Psoas muscle (tissue), 7 donors: ENCODE measurements at regions not wholly inside any gene's neighbourhood (a gene's known extent, or its start where the extent isn't known, plus 50 kb on each side); places are given as distances from the start of the nearest gene placed in this dataset.

Experiments
- ATAC-seq, 4 donors: fragments of 200-7000 bp; cut with Tn5 transposase; one replicate each; pipeline ENCODE4 v1.9.1; 2020; ENCODE audit warnings: moderate library complexity in 3 of 4, mild to moderate bottlenecking in 2 of 4
- DNase-seq, 2 donors: peaks; one replicate each; pipeline ENCODE4 v3.0.0-alpha.2; 2020
- H3K27ac ChIP-seq: fragments of 200-600 bp; one replicate; pipeline ENCODE4 v1.8.0; 2022
- H3K27me3 ChIP-seq, 3 donors: fragments of 200-600 bp in 1 of 3; one replicate each; pipeline versions ENCODE4 v1.6.1 to v1.8.0; 2013 to 2022; ENCODE audit warnings: low read length in 2 of 3, mild to moderate bottlenecking in 2 of 3, moderate library complexity in 1 of 3; ENCODE audit not compliant: insufficient read depth in 3 of 3
- H3K36me3 ChIP-seq, 2 donors: fragments of 200-600 bp in 1 of 2; one replicate each; pipeline versions ENCODE4 v1.6.1 to v1.8.0; 2013 to 2022; ENCODE audit warnings: low read depth in 1 of 2, mild to moderate bottlenecking in 1 of 2, moderate library complexity in 1 of 2; ENCODE audit not compliant: insufficient read depth in 1 of 2
- H3K4me1 ChIP-seq: fragments of 200-600 bp; one replicate; pipeline ENCODE4 v1.8.0; 2022
- H3K4me3 ChIP-seq: fragments of 200-600 bp; one replicate; pipeline ENCODE4 v1.8.0; 2022; ENCODE audit warnings: mild to moderate bottlenecking
- H3K9me3 ChIP-seq: fragments of 200-600 bp; one replicate; pipeline ENCODE4 v1.8.0; 2022
- WGBS, 3 donors: extraction: QIAGEN DNeasy Blood & Tissue Kit; methylation state at CpG; one replicate each; pipeline versions ENCODE4 v1.1.6 to v1.1.7; 2013; 5-methylcytosine and 5-hydroxymethylcytosine counted together
- intact Hi-C, 2 donors: fragments of 100-400 bp; cut with DNase I; formaldehyde crosslinking; loops; one replicate each; pipeline versions ENCODE4 v1.11.0 to v1.14.2; 2022
- TF ChIP-seq, protein P1 (sequence below): fragments of 200-600 bp; IDR thresholded peaks from one replicate; pipeline ENCODE4 v1.8.0; 2022; ENCODE audit warnings: antibody characterized with exemption
- donor health status: healthy with polysubstance abuse.
- donor health status: DM: no; HTN: no; CAD: no; lungs with moderate emphysema.
- donor health status: Bipolar disorder and iron deficiency.
- donor health status: healthy.
- donor health status: DM: yes; HTN: yes; CAD: no.
- donor health status: DM: no; HTN: no; CAD: no.
- donor health status: DM: yes; HTN: yes; CAD: no.

DNA sequence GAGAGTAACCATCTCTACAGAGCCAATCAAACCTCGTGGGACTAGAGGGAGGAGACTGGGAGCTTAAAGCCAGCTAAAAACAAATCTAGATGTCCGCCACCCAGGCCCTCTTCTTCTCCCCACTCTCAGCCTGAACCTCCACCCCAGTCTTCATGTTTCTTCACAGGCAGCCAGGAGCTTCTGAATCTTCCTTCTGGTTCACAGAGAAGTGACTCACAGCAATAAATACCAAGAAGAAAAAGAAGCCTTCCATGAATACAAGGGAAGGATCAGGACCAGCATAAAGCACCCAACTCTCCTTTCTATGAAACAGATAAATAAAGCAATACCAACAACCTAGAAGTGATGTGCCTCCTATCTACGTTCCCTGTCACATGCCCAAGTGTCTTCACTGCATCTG is 103.3 kb upstream of the SLIT3 start:
- ATAC-seq: no peak
- intact Hi-C loops: no loop called here

DNA sequence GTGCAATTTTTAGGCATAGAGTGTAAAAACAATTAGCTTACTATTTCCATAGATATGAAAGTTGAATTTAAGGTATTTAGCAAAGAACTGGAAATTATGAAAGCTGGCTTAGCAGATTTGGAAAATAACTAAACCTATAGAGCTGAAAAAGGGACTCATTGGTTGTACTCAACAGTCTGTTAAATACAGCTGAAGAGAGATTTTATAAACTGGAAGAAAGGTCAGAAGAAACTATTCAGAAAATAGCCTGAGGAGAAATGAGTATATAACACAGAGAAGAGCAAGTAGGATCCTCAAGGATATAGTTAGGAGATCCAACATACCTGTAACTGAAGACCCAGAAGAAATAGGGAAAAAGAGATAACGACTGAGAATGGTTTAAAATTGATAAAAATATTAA is 97.6 kb upstream of the SLIT3 start:
- WGBS, 3 donors: 68 to 87% (median 74%) methylated on average over 1 of the region's 1 CpG
- no peak for DNase-seq
- Histone ChIP-seq H3K4me3 (no peak overlapping the region), H3K36me3 (no peaks in the 10 kb centered on the region), H3K27ac (no peak overlapping the region), H3K9me3 (peaks cover 7% of the 10 kb centered on the region), H3K27me3 (no peaks in the 10 kb centered on the region), H3K4me1 (no peaks in the 10 kb centered on the region)
- no peak for ATAC-seq
- TF ChIP-seq, protein P1, sequence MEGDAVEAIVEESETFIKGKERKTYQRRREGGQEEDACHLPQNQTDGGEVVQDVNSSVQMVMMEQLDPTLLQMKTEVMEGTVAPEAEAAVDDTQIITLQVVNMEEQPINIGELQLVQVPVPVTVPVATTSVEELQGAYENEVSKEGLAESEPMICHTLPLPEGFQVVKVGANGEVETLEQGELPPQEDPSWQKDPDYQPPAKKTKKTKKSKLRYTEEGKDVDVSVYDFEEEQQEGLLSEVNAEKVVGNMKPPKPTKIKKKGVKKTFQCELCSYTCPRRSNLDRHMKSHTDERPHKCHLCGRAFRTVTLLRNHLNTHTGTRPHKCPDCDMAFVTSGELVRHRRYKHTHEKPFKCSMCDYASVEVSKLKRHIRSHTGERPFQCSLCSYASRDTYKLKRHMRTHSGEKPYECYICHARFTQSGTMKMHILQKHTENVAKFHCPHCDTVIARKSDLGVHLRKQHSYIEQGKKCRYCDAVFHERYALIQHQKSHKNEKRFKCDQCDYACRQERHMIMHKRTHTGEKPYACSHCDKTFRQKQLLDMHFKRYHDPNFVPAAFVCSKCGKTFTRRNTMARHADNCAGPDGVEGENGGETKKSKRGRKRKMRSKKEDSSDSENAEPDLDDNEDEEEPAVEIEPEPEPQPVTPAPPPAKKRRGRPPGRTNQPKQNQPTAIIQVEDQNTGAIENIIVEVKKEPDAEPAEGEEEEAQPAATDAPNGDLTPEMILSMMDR: no peak
- intact Hi-C loops: no loop called here

More for the DNA sequence above, 103.3 kb upstream of the SLIT3 start:
- TF ChIP-seq, protein P1: no peak
- Histone ChIP-seq H3K36me3 (no peaks in the 10 kb centered on the region), H3K9me3 (peaks cover 7% of the 10 kb centered on the region), H3K27ac (no peak overlapping the region), H3K4me3 (no peak overlapping the region), H3K27me3 (no peaks in the 10 kb centered on the region), H3K4me1 (no peaks in the 10 kb centered on the region)
- no peak for DNase-seq
- WGBS, 3 donors: 45 to 62% (median 60%) methylated on average over 3 of the region's 3 CpGs

DNA sequence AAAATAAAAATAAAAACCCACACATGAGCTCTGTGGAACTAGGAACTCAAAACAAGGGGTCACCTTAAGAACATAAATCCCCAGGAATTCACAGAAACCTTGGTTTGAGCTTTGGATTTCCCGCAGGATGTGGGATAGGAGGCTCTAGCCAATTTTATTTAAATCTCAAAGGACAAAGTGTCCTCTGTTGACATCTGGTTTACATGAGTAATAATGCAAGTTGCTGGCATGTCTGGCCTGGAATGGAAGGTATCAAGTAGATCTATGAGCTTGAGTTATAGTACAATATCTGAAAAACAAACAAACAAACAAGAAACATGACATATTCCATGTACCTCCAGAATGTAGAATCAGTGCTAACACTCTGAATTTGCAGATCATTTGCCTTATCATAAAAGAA is 94.2 kb upstream of the SLIT3 start:
- Histone ChIP-seq H3K36me3 (no peaks in the 10 kb centered on the region), H3K27ac (no peak overlapping the region), H3K27me3 (no peaks in the 10 kb centered on the region), H3K9me3 (no peaks in the 10 kb centered on the region), H3K4me3 (no peak overlapping the region), H3K4me1 (no peaks in the 10 kb centered on the region)
- 60 to 65% (median 64%) methylated on average over 1 of the region's 1 CpG for WGBS, 3 donors
- TF ChIP-seq, protein P1: no peak
- DNase-seq: no peak
- ATAC-seq: no peak
- intact Hi-C loops: no loop called here

DNA sequence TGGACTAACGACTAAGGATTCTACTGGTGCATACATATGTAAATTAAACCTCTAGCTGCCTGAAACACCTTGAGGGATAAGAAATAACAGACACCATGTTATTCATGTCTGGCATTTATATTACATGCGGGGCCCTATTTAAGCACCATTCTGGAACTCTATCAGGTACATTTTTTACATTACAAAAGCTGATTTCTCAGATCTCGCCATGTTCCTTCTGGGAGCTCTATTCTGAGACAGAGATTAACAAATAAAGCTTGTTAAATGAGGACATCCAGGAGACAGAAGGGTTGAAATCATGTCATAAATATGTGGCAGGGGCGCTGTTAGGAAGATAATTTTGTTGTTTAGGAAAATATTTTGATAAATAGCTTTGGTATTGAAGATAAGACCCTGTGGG is 93.4 kb upstream of the SLIT3 start:
- WGBS, 3 donors: 76 to 81% (median 79%) methylated on average over 4 of the region's 4 CpGs
- ATAC-seq (no peak), DNase-seq (no peak)
- Histone ChIP-seq H3K9me3 (no peaks in the 10 kb centered on the region), H3K4me1 (no peaks in the 10 kb centered on the region), H3K27ac (no peak overlapping the region), H3K27me3 (no peaks in the 10 kb centered on the region), H3K4me3 (no peak overlapping the region), H3K36me3 (no peaks in the 10 kb centered on the region)
- TF ChIP-seq, protein P1: no peak
- intact Hi-C loops: no loop called here

DNA sequence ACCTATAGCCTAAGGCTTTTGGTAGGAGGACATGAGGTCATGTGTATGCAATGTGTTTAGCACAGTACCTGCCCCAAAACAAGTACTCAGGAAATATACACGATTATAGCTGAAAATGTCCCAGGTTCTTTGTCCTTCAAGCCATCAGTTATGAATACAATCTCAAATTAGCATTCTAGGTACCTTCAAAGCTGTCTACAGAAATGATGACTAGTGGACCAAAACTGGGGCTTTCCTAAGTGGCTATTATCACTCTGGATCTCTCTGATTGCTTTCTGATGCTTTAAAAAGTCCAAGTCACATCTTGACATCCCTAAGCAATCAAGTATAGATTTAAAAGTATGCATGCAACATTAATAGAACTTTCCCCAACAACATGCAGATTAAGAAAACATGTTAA is 93.0 kb upstream of the SLIT3 start:
- H3K36me3 ChIP-seq: no peaks in the 10 kb centered on the region
- no peak overlapping the region for H3K4me3 ChIP-seq
- H3K4me1 ChIP-seq: no peaks in the 10 kb centered on the region
- H3K27me3 ChIP-seq: no peaks in the 10 kb centered on the region
- TF ChIP-seq, protein P1: no peak
- no peaks in the 10 kb centered on the region for H3K9me3 ChIP-seq
- WGBS, 3 donors: 62 to 73% (median 68%) methylated on average over 1 of the region's 1 CpG
- H3K27ac ChIP-seq: no peak overlapping the region
- intact Hi-C loops: no loop called here
- DNase-seq: no peak
- no peak for ATAC-seq
